Forelimb muscle (tissue), 1 donor: ENCODE measurements at regions not wholly inside any gene's neighbourhood (a gene's known extent, or its start where the extent isn't known, plus 50 kb on each side); places are given as distances from the start of the nearest gene placed in this dataset.
"Not testable (repeated sequence)": the region's sequence is repeated elsewhere in the genome, so short reads cannot be mapped to it uniquely, and the experiment has no call there.

Source experiments
- DNase-seq: peaks from one replicate; pipeline ENCODE4 v3.0.0-alpha.2; 2013; ENCODE audit warnings: low read depth

DNA sequence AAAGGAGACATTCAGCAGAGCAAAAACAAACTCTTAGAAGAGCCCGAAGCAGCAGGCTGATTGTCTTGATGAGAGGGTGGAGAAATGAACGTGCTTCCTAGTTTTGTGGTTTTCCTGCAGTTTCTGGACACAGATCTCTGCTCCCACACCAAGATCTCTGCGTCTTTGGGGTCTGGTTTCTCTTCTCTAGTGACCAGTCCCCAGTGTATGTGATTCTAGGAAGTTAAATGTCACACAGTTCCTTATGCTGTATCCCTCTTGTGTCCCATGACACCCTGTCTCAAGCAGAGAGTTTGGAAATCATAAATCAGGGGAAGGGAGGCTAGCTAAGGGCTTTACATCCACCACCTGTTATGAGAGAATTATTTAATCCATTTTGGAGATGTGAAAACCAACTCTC, 55.4 kb upstream of the KLF14 start:
- no peak for DNase-seq

DNA sequence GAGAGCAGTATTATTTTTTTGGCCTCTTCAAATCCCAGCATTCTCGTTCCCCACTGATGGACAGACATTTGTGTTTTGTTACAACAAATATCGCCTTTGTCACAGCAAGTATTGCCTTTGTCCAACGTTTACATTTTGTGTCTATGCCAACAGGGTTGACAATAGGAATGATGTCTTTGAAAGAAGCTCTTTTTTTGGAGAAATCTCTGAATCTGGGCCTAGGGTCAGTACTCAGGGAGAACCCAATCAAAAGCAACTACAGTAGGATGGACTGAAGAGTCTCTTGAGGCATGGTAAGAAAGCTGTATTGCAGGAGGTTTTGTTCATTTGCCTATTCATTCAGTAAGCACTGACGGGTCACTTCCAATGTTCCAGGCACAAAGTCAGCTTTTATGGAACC, 57.7 kb upstream of the KLF14 start:
- DNase-seq = no peak

DNA sequence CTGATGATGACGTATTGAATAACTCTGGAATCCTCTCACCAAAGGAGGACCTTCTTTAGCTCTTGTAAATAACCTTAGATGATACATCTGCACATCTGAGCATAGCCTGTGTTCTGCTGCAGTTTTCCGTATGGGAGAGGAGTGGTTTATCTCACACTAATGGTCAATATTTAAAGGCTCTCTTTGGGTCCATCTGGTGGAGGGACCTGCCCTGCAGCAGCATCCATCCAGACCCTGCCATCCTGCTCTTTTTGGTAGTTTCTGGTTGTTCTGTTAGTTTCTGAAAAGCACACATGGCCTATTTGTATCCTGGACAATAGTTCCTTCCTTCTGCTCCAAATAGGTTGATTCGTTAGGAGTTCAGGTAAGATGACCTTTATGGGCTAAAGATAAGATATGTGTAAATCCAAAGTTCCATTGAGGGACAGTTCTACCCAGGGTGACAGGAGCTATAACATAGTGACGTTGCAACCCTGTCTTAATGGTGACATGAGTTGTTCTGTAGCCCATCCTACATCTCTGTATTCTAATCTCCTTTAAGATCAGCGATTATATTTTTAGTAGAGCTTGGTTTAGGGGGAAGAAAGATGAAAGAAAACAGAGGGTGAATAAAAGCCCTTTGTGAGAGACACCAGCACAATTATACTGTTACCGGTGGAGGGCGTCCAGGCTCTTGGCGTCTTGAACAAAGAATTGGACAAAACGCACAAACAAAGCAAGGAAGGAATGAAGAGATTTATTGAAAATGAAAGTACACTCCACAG, 60.0 kb upstream of the KLF14 start:
- no peak for DNase-seq

DNA sequence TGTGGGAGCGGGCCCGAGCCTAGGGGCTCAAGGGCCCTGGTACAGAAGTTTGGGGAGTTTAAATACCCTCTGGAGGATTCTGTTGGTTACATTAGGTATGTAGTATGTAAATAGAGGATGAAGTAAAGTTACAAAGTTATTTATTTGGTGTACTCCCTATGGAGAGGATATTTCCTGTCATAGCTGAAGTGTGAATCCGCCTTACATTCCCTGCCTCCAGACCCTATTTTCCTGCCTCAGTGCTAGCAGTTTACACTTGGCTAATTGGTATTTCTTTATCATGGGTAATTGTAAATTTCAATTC, 60.6 kb upstream of the KLF14 start:
- DNase-seq = no peak

DNA sequence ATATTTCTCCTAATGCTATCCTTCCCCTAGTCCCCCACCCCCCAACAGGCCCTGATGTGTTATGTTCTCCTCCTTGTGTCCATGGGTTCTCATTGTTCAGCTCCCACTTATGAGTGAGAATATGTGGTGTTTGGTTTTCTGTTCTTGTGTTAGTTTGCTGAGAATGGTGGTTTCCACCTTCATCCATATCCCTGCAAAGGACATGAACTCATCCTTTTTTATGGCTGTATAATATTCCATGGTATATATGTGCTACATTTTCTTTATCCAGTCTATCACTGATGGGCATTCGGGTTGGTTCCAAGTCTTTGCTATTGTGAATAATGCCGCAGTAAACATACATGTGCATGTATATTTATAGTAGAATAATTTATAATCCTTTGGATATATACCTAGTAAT, 62.4 kb upstream of the KLF14 start:
- not testable (repeated sequence) for DNase-seq

DNA sequence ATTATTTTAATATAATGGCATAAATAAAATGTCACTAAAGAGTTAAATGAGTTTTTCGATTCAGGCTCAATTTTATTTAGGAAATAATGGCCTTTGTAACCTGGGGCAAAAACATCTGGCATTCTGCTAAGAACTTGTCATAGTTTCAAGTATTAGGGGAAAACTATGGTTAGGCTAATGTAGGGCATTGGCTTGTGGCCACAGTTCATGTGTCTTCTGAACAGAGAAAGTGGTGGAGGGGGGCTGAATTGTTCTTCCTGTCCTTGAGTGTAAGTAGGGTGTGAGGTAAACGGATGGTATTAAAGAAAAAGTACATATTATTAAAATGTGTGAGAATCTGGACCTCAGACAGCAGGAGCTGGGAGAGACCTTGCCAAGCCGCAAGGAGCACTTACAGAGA, 69.1 kb upstream of the KLF14 start:
- DNase-seq = no peak

DNA sequence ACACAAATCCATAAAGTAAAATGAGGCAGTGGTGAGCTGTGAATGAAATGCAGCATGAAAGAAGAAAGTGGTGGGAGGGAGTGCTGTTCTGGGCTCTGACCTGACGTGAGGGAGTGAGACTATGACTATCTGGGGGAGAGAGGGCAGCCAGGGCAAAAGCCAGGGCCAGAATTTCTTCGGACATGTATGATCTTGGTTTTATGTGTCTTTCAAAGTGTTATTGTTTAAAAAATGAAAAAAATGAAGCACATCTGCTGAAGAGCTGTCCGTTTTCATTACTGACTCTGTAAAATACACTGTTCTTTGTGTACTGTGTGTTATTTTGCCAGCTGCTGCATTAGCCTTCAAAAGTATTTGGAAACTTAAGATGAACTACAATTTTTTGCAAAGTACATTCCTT, 70.2 kb upstream of the KLF14 start:
- no peak for DNase-seq

DNA sequence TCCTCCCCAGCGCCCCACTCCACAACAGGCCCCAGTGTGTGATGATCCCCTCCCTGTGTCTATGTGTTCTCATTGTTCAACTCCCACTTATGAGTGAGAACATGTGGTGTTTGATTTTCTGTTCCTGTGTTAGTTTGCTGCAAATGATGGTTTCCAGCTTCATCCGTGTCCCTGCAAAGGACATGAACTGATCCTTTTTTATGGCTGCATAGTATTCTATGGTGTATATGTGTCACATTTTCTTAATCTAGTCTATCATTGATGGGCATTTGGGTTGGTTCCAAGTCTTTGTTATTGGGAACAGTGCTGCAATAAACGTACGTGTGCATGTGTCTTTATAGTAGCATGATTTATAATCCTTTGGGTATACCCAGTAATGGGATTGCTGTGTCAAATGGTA, 78.8 kb upstream of the KLF14 start:
- not testable (repeated sequence) for DNase-seq

DNA sequence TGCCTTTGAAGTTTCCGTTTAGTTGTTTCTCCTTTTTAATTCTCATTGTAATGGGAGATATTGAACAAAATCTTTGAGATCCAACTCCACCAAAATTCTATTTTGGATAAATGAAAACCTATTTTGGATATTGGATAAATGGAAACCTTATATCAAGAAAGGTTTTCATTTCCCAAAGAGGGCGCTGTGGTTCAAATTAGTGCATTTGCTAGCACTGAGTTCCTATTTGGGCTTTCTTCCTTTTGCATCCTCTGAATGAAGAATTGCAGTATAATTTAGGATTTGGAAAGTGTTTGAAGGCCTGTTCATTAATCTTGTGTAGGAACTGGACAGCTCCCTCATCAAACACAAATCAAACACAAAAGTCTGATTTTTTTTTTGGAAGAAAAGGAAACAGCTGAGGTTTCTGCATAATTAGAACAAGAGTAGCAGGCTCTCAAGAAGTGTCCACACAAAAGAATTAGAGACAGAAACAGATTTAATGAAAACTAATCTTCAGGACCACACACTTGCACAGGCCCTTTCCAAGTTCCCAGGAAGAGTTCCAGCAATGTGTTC, 80.8 kb upstream of the KLF14 start:
- DNase-seq = no peak

DNA sequence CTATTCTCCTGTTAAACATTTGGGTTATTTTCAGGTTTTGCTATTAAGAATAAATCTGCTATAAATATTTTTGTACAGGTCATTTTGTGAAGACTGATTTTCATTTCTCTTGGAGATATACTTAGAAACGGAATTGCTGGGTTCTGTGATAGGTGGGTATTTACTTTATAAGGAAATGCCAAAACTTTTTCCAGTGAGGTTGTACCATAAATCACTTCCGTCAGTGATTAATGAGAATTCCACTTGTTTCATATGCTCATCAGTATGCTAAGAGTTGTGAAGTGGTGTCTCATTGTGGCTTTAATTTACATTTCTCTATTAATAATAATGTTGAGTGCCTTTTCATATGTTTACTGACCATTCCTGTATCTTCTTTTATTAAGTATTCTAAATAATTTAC, 84.0 kb upstream of the KLF14 start:
- no peak for DNase-seq

DNA sequence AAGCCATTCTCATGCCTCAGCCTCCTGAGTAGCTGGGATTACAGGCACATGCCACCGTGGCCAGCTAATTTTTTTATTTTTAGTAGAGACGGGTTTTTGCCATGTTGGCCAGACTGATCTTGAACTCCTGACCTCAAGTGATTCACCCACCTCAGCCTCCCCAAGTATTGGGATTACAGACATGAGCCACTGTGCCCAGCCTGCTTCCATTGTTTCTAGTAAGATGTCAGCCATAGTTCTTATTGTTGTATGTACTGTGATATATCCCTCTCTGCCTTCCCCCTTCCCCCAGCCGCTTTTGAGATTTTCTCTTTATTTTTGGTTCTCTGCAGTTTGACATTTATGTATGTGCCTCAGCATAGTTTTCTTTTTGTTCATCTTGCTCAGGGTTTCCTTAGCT, 87.9 kb upstream of the KLF14 start:
- no peak for DNase-seq

DNA sequence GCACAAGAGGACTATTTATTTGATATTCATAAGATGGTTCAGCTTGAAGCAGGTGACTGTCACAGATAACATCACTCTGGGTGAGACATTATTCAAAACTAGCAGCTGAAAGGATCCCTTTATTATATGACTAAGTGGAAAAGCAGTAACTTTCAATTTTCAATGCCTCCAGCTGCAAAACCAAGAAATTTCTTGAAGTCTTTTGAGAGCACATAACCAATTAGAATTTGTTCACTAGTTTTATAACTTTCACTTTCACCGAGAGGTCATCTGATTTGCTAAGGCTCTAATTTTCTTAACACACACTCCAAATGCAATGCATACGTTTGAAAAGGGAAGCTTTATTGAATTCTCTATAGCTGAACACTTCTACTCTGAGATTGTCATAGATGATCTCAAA, 88.6 kb upstream of the KLF14 start:
- no peak for DNase-seq

DNA sequence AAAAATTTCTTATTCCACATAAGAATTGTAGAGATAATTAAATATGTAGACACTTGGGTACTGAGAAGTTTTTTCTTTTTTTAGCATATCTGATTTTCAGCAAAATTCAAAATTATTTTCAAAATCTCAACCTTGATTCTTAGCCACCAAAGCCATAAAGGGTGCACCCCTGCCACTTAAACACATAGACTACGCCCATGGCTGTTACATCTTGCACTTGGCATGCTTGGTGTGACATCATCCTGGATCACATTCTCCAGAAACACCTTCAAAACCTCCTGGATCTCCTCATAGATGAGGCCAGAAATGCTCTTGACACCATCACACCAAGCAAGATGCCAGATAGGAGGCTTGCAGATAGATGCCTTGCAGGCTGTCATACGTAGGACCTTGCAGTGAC, 89.1 kb upstream of the KLF14 start:
- DNase-seq = no peak

DNA sequence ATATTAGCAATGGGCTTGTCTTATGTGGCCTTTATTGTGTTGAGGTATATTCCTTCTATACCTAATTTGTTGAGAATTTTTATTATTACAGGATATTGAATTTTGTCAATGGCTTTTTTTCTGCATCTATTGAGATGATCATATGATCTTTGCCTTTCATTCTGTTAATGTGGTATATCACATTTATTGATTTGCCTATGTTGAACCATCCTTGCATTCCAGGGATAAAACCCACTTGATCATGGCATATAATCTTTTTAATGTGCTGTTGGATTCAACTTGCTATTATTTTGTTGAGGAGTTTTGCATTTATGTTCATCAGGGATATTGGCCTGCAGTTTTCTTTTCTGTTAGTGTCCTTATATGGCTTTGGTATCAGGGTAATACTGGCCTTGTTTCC, 91.8 kb upstream of the KLF14 start:
- no peak for DNase-seq

DNA sequence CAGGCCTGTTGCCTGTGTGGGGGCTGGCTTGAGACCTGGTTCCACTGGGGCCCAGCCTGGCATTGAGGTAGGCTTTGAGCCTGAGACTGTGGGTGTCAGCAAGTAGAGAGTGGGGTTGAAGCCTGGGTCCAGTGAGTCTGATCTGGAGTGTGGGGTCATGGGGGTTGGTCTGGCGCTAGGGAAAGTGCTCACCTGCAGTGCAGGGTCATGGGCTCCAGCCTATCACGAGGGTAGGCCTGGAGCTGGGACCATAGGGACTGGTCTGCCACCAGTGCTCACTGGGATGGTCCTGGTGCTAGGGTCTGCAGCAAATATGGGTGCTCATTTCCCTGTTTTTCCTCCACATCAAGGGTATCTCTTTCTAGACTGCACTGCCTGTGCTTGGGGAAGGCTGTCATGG, 95.4 kb upstream of the KLF14 start:
- no peak for DNase-seq

DNA sequence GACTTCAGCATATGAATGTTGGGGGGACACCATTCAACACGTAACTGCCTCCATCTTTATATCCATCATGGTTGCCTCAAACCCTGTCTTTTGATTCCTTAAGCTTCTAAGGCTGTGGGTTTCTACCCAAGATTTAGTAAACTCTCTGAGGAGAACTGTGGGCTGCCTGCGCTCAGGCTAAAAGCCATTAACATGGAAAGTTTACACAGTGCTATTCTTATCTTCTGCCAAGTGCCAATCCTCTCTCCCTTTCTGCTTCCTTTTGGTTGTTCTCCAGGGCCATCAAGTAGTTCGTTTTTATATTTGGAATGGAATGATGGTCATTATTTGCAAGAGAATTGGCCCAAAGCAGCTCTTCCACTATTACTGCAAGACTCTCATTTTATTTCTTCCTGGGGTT, 97.3 kb upstream of the KLF14 start:
- DNase-seq = no peak

DNA sequence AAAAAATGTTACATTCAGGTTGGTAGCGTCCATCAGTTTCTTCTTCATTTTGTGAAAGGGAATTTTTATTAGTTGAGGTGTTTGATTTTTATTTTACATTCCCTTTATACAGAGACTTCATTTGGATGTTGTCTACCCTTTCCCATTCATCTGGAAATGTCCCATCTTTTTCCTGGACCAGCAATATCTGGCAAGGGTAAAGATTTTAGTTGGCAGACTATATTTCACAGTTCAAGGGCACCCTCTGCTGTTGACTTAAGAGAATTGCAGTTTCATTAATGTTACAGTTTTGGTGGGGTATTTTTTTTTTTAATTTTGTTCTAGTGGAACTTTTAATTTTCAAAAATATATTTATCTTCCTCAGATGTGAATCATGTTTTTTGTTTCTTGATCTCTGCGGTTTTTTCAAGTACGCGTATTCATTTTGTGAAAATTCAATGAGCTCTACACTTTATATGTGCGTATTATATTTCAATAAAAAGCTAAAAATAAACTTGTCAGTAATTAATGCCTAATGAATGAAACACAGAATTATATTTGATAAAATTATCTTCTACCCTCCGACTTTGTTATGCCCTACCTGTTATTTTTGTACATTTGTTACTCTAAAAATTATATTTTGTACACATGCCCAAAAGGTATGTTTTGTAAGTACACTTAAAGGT, 97.9 kb upstream of the KLF14 start:
- DNase-seq = peak; percentile 35

DNA sequence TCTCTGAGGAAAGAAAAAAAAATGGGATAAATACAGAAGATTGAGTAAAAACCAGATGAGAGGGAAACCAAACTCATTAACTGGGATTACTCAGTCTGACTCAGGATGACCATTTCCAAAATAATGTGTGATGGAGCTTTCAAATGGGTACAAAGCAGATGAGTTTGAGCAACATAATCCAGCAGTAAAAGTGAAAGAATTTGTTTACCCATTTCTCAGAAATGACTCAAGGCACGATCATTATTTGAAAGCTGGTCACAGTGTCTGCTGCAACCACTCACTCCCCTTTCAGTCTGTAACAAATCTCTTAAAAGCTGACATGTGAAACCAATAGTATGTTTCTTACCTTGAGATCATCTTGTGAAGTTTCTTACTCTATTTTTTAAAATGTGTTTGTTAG, 104.7 kb upstream of the KLF14 start:
- no peak for DNase-seq

DNA sequence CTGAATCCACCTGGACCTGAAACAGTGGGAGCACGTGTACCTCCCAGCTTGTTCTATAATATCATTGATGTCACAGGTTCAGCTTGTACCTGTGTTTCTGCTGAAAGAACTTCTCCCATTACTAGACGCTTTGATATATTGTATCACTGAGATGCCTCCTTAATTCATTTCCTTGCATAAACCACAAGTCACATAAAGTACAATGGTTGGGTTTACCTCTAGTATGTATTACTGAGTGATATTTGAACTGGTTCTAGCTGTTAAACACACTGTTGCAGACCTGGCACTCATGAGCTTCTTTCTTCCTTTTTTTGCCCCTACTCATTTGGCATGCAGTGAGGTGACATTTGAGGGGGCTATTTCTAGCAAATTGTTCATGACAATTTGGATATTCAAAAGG, 106.6 kb upstream of the KLF14 start:
- DNase-seq = no peak

DNA sequence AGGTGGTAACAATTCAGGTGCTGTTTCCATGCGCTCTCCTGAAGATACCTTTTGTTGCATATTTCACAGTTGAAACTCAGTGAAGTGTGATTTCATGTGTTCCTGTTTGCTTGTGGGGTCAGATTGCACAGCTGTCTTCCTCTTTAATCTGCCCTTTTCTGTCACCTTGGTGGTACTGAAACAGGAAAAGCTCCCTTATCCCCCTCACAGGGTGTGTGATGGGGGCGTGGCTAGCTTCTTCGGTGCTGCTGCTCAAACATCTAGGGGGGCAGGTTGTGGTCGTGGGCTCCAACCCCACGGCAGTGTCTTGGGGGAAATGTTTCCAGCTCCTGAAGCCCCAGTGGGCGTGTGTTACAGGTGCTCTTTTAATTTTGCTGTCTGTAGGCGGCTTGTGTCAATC, 107.4 kb upstream of the KLF14 start:
- no peak for DNase-seq

DNA sequence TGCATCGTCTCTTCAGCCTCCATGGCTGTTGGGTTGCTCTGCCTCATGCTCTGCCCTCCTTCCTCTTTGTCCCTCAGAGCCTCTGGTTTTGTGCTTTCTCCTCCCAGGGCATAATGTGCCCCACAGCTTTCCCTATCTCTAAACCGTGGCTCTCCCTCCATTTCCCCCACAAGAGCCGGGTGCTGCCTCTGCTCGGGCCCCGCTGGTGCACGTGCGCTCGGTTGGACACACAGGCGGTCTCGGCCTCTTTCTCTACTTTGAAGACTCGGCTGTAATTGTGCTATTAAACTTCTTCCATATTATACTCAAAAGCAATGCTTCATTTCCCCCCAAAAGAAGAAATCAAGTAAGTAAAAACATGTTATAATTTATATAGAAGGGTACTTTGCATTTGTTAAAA, 109.7 kb upstream of the KLF14 start:
- no peak for DNase-seq

DNA sequence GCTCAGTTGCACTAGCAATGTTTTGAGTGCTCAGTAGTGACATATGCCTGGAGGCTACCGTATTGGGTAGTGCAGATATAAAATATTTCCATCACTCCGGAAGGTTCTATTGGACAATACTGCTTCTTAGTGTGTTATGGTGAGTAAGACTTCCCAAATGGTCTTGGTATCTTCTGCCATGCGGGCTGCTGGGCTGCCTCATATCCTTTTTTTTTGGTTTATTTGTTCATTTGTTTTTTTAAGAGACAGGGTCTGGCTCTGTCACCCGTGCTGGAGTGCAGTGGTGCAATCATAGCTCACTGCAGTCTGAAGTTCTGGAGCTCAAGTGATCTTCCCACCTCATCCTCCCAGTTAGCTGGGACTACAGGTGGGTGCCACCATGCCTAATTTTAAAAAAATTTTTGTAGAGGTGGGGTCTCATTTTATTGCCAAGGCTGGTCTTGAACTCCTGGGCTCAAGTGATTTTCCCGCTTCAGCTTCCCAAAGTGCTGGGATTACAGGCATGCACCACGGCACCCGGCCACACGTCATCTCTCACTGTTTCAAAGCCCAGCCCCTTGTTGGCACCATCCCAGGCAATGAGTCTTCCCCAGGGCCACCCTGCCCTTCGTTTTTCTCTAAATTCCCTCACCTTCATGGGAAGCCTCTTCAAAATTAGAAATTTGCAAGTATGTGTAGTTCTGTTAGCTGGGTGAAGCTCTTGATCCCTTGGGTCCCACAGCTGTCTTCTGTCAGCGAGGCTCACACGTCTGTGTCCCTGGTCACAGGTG, 111.0 kb upstream of the KLF14 start:
- no peak for DNase-seq

DNA sequence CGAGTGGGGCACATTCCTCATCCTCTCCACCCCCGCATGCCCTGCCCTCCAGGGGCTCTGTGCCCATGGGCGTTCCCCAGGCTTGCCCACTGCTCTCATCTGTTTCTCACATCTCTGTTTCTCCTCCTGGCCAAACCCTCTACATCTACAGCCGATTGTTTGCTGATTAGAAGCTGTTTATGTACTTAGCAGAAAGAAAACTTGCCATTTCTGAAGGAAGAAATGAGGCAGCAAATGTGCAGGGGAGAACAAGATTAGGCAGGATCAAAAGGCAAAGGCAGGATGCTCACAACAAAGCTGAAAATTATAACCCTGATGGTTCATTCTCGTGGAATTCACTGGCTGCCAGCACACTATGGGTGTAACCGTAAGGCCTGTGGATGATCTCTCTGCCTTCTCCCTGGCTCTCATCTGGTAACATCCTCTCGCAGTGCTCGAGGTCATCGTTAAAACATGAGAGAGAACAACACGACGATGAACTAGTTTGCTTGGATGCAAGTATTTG, 111.6 kb upstream of the KLF14 start:
- DNase-seq = no peak
